ENCODE measurements at regions not wholly inside any gene's neighbourhood (a gene's known extent, or its start where the extent isn't known, plus 50 kb on each side); places are given as distances from the start of the nearest gene placed in this dataset.

DNA sequence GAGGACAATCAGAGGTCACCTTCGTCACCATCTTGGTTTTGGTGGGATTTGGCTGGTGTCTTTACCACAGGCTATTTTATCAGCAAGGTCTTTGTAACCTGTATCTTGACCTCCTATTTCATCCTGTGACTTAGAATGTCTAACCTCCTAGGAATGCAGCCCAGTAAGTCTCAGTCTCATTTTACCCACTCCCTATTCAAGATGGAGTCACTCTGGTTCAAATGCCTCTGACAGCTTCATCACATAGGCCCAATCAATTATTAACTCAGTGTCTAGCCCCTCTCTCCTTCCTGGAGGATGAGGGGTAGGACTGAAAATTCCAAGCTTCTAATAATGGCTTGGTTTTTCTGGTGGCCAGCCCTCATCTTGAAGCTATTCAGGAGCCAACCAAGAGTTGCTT is 111.4 kb upstream of the NAP1L1 start:
- TF ChIP-seq, protein P1, sequence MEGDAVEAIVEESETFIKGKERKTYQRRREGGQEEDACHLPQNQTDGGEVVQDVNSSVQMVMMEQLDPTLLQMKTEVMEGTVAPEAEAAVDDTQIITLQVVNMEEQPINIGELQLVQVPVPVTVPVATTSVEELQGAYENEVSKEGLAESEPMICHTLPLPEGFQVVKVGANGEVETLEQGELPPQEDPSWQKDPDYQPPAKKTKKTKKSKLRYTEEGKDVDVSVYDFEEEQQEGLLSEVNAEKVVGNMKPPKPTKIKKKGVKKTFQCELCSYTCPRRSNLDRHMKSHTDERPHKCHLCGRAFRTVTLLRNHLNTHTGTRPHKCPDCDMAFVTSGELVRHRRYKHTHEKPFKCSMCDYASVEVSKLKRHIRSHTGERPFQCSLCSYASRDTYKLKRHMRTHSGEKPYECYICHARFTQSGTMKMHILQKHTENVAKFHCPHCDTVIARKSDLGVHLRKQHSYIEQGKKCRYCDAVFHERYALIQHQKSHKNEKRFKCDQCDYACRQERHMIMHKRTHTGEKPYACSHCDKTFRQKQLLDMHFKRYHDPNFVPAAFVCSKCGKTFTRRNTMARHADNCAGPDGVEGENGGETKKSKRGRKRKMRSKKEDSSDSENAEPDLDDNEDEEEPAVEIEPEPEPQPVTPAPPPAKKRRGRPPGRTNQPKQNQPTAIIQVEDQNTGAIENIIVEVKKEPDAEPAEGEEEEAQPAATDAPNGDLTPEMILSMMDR (conservative IDR thresholded peaks at IDR 0.05; ENCODE audit: low read length), result no peak
- TF ChIP-seq EZH2phosphoT487 (IDR thresholded peaks at IDR 0.05; ENCODE audit: borderline replicate concordance, low read depth, low read length), result no peak

Measured in OCI-LY7 (cell line).